HG02840 (cell line): ENCODE measurements at regions not wholly inside any gene's neighbourhood (a gene's known extent, or its start where the extent isn't known, plus 50 kb on each side); places are given as distances from the start of the nearest gene placed in this dataset.
"Not testable (repeated sequence)": the region's sequence is repeated elsewhere in the genome, so short reads cannot be mapped to it uniquely, and the experiment has no call there.

Experiments used
- ATAC-seq: cut with Tn5 transposase; IDR thresholded peaks from one replicate; pipeline ENCODE4 v1.9.1; 2021; ENCODE audit warnings: mild to moderate bottlenecking, moderate library complexity, moderate number of reproducible peaks; ENCODE audit not compliant: unreplicated experiment, low FRiP score

- no peak for ATAC-seq
These were observed 52.5 kb upstream of the FBXO28 start for GRCh38 chr1:224061436-224061835.

GRCh38 chr1:224059897-224060427, 53.9 kb upstream of the FBXO28 start:
- no peak for ATAC-seq

DNA sequence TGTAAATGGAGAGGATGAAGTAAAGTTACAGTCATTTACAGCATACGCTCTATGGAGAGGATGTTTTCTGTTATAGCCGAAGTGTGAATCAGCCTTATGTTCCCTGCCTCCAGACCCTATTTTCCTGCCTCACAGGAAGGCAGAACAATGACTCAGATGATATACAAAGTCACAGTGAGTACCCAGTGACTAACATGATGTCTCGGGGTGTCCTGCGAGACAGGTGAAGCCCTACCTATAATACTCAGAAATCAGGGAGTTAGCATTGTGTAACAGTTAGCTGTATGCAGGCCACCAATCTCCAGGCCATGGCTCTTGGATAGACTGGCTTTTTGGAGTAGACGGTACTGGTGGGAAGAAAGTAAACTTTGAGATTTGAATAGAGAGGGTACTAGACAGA, 55.6 kb upstream of the FBXO28 start:
- ATAC-seq = no peak

DNA sequence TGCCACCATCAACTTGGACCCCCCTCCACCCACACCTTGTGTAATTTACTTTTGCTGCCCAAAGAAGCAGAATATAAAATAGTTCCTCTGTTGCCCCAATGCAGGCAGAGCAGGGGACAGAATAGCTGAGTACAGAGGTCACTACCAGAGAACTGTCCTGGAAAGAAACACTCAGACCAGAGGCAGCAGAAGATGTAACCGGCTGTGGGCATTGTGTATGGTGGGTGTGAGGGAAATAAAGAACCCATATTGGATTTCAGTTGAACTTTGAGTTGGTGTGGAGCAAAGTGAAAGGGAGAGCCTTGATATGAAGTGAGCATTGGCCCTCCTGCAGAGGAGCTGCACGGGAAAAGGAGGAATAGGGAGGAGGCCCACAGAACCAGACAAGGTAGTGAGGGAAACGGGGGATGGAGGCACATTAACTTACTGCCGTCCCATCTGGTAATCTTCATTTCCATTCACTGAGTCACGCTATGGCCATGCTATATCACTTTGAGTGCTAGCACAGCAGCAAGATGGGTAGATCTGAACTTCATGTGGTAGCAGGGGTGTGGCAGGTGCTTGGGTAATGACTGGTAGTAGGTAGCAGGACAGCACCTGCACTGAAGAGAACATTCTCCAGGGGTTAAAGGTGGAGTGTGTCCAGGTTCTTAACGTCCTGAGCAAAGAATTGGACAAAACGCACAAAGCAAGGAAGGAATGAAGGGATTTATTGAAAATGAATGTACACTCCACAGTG, 56.3 kb upstream of the FBXO28 start:
- ATAC-seq = no peak

DNA sequence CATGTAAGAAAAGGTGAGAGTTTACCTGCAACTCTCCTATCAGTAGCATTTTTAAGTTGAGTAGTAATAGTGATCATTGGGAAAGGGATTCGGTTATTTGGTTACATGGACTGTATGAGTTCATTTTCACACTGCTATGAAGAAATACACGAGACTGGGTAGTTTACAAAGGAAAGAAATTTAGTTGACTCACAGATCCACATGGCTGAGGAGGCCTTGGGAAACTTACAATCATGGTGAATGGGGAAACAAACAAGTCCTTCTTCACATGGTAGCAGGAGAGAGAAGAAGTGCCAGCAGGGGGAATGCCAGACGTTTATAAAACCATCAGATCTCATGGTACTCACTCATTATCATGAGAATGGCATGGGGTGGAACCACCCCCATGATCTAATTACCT, 59.3 kb upstream of the FBXO28 start:
- ATAC-seq = no peak

DNA sequence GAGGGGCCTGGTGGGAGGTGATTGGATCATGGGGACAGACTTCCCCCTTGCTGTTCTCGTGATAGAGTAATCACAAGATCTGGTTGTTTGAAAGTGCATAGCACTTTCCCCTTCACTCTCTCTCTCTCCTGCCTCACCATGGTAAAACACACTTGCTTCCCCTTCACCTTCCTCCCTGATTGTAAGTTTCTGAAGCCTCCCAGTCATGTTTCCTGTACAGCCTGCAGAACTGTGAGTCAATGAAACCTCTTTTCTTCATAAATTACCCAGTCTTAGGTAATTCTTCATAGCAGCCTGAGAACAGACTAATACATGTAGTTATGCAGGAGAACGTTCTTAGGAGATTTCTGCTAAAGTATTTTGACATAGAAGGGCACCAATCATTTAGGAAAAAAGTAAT, 59.9 kb upstream of the FBXO28 start:
- no peak for ATAC-seq

DNA sequence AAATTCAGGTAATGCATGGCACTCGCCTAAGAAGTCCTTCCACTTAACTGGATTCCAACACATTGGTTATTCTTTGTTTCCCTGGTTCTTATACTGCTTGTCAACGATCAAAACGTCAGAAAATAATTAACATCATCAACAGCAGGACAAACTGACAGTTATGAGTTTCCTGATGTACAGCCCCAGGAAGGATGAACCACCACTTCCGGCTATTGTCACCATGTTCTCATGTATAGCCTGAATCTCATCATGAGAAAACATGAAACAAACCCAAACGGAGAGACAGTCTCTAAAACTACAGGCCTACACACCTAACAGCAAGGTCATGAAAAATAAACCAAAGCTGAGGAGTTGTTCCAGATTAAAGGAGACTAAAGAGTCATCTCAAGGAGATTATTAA, 60.5 kb upstream of the FBXO28 start:
- ATAC-seq = no peak

GRCh38 chr1:224052772-224053171, 61.1 kb upstream of the FBXO28 start:
- ATAC-seq = no peak

GRCh38 chr1:224051782-224052181, 62.1 kb upstream of the FBXO28 start:
- ATAC-seq = not testable (repeated sequence)

DNA sequence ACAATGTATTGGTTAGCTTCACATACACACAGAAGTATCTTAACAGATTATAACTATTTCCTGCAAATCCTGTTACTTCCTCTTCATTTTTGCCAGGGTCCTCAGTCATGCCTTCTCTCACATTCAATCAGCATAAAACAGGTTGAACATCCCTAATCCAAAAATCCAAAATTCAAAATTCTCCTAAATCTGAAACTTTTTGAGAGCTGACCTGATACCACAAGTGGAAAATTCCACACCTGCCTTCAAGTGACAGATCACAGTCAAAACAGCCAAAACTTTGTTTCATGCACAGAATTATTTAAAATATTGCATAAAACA, 62.9 kb upstream of the FBXO28 start:
- no peak for ATAC-seq

GRCh38 chr1:224047538-224047937, 66.4 kb upstream of the FBXO28 start:
- no peak for ATAC-seq

- no peak for ATAC-seq
These were observed 68.4 kb upstream of the FBXO28 start for GRCh38 chr1:224045556-224045955.

GRCh38 chr1:224044420-224044819, 69.5 kb upstream of the FBXO28 start:
- ATAC-seq = no peak

DNA sequence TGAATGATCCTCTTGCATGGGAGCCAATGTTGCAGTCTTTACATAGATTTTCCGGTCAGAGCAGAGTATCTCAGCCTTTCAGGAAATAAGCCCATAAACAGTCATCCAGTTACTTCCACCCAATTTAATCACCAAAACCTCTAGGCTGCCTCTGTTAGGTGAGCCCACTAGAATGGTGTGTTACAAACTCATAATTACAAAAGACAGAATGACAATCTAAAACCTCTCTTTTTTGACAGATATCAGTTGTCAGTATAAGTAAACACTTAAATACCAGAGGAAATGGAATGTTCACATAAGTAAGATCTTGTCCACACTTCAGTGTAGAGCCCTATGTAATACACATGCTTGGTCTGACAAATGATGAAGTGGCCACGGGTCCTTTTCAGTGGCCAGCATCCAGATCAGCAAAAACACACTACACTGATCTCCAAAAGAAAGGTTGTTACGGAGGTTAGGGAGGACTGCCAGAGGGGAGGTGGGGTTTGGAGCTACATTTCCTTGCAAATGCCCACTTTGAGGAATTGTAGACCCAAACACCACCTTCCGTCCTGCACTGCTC, 71.3 kb upstream of the FBXO28 start:
- no peak for ATAC-seq

DNA sequence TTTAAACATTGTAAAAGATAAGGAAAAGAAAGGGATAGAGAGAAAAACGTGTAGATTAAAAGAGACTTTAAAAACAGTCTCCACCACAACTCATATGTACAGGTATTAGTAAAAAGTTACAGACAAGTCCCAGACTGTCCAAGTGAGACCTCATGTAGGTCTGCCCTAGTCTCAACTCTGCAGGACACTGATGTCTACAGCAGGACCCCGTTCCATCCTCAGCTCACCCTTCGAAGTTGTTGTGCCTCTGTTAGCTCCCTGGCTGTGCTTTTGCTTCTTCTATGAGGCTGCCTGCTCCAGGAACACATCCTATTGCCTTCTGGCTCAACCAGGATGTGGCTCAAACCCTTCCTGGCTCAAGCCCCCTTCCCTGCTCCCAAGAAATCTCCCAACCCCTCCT, 72.9 kb upstream of the FBXO28 start:
- no peak for ATAC-seq

GRCh38 chr1:224040423-224040822, 73.5 kb upstream of the FBXO28 start:
- ATAC-seq = not testable (repeated sequence)

DNA sequence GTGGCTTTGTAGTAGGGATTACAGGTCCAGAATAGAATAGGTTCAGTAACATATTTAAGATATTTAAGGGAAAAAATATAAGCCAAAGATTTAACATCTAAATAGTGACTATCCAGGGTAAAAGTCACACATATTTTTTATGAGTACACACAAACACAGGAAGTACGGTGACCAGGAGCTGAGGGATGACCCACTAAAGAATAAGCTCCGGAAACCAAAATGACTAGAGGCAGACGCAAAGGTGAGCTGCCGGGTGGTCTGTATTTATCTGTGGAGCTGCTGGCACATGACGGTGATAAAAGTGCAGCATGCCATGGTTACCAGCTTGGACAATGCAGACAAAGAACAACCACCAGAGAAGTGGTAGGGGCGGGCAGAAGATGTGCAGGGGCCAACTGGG, 73.9 kb upstream of the FBXO28 start:
- ATAC-seq = not testable (repeated sequence)

- ATAC-seq = not testable (repeated sequence)
These were observed 75.1 kb upstream of the FBXO28 start for GRCh38 chr1:224038832-224039231.

GRCh38 chr1:224037362-224037761, 76.5 kb upstream of the FBXO28 start:
- not testable (repeated sequence) for ATAC-seq

DNA sequence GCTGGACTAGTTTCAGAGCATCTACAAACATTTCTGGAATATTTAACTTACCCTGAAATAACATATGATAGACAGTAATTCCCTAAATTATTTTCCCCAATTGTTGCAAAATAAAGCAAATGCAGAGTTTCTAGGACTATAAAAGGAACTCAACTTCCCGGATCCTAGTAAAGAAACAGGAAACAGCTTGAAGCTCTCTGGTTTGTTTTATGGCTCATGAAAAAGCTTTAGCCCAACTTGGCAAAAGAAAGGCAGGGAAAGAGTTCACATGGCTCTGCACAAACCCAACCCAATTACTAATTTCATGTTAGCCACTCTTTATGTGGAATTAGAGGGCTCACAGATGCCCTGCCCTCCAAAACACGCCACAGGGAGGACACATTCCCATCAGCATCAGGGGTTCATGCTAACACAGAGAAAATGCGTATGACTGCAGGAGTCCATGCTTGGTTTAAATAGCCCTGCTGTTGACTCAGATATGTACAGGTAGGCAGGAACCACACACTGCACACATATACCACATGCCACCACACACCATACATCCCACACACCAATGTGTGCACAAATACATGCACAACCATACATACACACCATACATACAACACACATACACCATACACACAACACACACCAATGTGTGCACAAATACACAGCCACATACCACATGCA, 81.2 kb upstream of the FBXO28 start:
- not testable (repeated sequence) for ATAC-seq

GRCh38 chr1:224031986-224032385, 81.9 kb upstream of the FBXO28 start:
- ATAC-seq = not testable (repeated sequence)

GRCh38 chr1:224030257-224030656, 83.7 kb upstream of the FBXO28 start:
- ATAC-seq = not testable (repeated sequence)
